Left ventricle myocardium superior (tissue), 1 donor: ENCODE measurements at regions not wholly inside any gene's neighbourhood (a gene's known extent, or its start where the extent isn't known, plus 50 kb on each side); places are given as distances from the start of the nearest gene placed in this dataset. TPM values are rescaled to one million over a fixed set of nuclear protein-coding genes. Genes with fewer than 3 reads are reported as not detected.
"Not testable (repeated sequence)": the region's sequence is repeated elsewhere in the genome, so short reads cannot be mapped to it uniquely, and the experiment has no call there.

Experiments
- ATAC-seq: fragments of 200-7000 bp; cut with Tn5 transposase; one replicate; pipeline ENCODE4 v1.9.1; 2020; ENCODE audit warnings: mild to moderate bottlenecking, moderate library complexity
- DNase-seq: peaks from one replicate; pipeline ENCODE4 v3.0.0-alpha.2; 2020
- intact Hi-C: fragments of 100-400 bp; cut with micrococcal nuclease; formaldehyde crosslinking; loops from one replicate; pipeline ENCODE4 v1.11.0; 2022
- microRNA-seq: library from miRNA; unstranded; fragments of <30 nt; microRNA quantifications from one replicate; pipeline ENCODE4 v1.2.0, GENCODE V29; 2020; ENCODE audit warnings: borderline number of aligned reads
- donor health status: DM: no; HTN: yes; CAD: no; lungs with severe emphysema.

- intact Hi-C loops: no loop called here
- DNase-seq (no peak), ATAC-seq (no peak)
These were observed 83.2 kb upstream of the ZNF462 start for GRCh38 chr9:106779796-106780195.

GRCh38 chr9:106783121-106783520 lies 79.8 kb upstream of the ZNF462 start:
- ATAC-seq (no peak), DNase-seq (no peak)
- intact Hi-C loops: no loop called here

GRCh38 chr9:106784076-106784475 lies 78.9 kb upstream of the ZNF462 start:
- no peak for DNase-seq
- intact Hi-C loops: no loop called here
- ATAC-seq: no peak

- intact Hi-C loops: no loop called here
- ATAC-seq: no peak
- DNase-seq: no peak
These were observed 77.8 kb upstream of the ZNF462 start for GRCh38 chr9:106785200-106785599.

- DNase-seq, intact Hi-C loops, ATAC-seq: not testable (repeated sequence)
These were observed 74.9 kb upstream of the ZNF462 start for GRCh38 chr9:106788021-106788420.

GRCh38 chr9:106795031-106795430 lies 67.9 kb upstream of the ZNF462 start:
- intact Hi-C loops: no loop called here
- no peak for DNase-seq
- ATAC-seq: no peak

GRCh38 chr9:106796771-106797170 lies 66.2 kb upstream of the ZNF462 start:
- DNase-seq: no peak
- intact Hi-C loops: no loop called here
- no peak for ATAC-seq

GRCh38 chr9:106797299-106797698 lies 65.7 kb upstream of the ZNF462 start:
- intact Hi-C loops: no loop called here
- no peak for ATAC-seq
- DNase-seq: no peak

- ATAC-seq (no peak), DNase-seq (no peak)
- intact Hi-C loops: no loop called here
These were observed 64.8 kb upstream of the ZNF462 start for GRCh38 chr9:106798016-106798799.

GRCh38 chr9:106799152-106799551 lies 63.8 kb upstream of the ZNF462 start:
- no peak for ATAC-seq
- intact Hi-C loops: no loop called here

GRCh38 chr9:106800701-106801270 lies 62.2 kb upstream of the ZNF462 start:
- intact Hi-C loops: no loop called here
- ATAC-seq (no peak), DNase-seq (no peak)

More at GRCh38 chr9:106799152-106799551, 63.8 kb upstream of the ZNF462 start:
- DNase-seq: no peak

GRCh38 chr9:106801816-106802215 lies 61.1 kb upstream of the ZNF462 start:
- no peak for DNase-seq
- intact Hi-C loops: no loop called here
- no peak for ATAC-seq

Small RNA genes lying in the stretch of these regions (microRNA-seq; reads per million reads assigned to microRNA genes)
- not detected for gene MIR8081
